ENCODE measurements at regions not wholly inside any gene's neighbourhood (a gene's known extent, or its start where the extent isn't known, plus 50 kb on each side); places are given as distances from the start of the nearest gene placed in this dataset.

DNA sequence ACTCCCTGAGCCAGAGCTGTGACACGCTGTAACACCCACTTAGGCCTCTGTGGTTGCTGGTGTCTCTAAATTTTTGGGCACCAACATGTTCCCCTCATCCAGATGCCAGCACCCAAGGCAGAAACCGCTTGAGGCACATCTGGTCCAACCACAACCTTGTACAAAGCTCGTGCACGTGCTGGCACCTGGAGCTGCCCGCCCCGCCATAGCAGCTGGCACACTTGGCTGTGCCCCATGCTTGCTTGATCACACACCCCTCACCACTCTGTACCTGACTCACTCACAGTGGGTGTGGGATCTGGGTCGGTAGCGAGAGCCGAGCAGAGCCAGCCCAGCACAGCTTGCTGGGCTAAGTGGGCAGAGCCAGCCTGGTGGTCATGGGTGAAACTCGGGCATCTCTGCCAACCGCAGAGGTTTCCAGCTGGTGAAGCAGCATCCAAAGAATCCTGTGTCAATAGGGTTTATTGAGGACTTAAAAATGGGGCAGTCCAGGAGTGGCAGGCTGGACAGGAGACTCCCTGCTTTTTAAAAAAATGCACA, 1210.4 kb downstream of the TYW1 start:
- no peaks in the 10 kb centered on the region for H3K79me2 ChIP-seq (ENCODE audit: insufficient read depth, low read length)

DNA sequence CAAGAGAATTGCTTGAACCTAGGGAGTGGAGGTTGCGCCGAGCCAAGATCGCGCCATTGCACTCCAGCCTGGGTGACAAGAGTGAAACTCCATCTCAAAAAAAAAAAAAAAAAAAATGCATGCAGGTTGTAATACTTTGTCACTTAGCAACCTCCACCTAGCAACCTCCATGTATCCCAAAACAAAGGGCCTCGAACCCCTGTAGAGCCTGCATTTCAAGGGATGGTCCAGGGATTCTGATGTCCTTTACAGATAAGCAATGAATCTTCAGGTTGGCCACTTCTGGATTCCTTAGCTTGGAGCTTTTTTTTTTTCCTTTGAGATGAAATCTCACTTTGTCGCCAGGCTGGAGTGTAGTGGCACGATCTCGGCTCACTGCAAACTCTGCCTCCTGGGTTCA, 1211.0 kb downstream of the TYW1 start:
- FAIRE-seq (no peak), DNase-seq (ENCODE audit: low read depth) (no peak)
- Histone ChIP-seq H3K79me2 (ENCODE audit: insufficient read depth, low read length) (no peaks in the 10 kb centered on the region), H3K4me3 (ENCODE audit: insufficient read depth, low read depth, low read length) (no peak overlapping the region), H4K20me1 (ENCODE audit: insufficient read depth, low read length) (no peaks in the 10 kb centered on the region), H3K9me3 (ENCODE audit: insufficient read depth, low read depth, low read length) (peaks cover 11% of the 10 kb centered on the region), H3K4me1 (ENCODE audit: insufficient read depth, low read length) (no peaks in the 10 kb centered on the region), H2AFZ (ENCODE audit: low read depth, low read length) (no peak overlapping the region), H3K36me3 (ENCODE audit: insufficient read depth, low read length) (no peaks in the 10 kb centered on the region), H3K4me2 (ENCODE audit: low read length) (no peak overlapping the region), H3K9ac (ENCODE audit: low read length) (no peak overlapping the region), H3K27ac (ENCODE audit: low read depth, low read length) (no peak overlapping the region), H3K27me3 (ENCODE audit: insufficient read depth, low read length) (no peaks in the 10 kb centered on the region)
- Mint-ChIP-seq H3K4me1 (ENCODE audit: low read depth, unreplicated experiment) (no peaks in the 10 kb centered on the region), H3K36me3 (ENCODE audit: low read depth, unreplicated experiment) (no peaks in the 10 kb centered on the region), H3K27ac (ENCODE audit: unreplicated experiment) (no peak overlapping the region), H3K4me3 (ENCODE audit: unreplicated experiment) (no peak overlapping the region), H3K27me3 (ENCODE audit: low read depth, unreplicated experiment) (no peaks in the 10 kb centered on the region), H3K9me3 (ENCODE audit: unreplicated experiment) (peaks cover 5% of the 10 kb centered on the region)
- TF ChIP-seq, protein P1, sequence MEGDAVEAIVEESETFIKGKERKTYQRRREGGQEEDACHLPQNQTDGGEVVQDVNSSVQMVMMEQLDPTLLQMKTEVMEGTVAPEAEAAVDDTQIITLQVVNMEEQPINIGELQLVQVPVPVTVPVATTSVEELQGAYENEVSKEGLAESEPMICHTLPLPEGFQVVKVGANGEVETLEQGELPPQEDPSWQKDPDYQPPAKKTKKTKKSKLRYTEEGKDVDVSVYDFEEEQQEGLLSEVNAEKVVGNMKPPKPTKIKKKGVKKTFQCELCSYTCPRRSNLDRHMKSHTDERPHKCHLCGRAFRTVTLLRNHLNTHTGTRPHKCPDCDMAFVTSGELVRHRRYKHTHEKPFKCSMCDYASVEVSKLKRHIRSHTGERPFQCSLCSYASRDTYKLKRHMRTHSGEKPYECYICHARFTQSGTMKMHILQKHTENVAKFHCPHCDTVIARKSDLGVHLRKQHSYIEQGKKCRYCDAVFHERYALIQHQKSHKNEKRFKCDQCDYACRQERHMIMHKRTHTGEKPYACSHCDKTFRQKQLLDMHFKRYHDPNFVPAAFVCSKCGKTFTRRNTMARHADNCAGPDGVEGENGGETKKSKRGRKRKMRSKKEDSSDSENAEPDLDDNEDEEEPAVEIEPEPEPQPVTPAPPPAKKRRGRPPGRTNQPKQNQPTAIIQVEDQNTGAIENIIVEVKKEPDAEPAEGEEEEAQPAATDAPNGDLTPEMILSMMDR (IDR thresholded peaks at IDR 0.05; ENCODE audit: insufficient read depth, low read depth, low read length): no peak

More for the DNA sequence above, 1210.4 kb downstream of the TYW1 start:
- Histone ChIP-seq H3K4me3 (ENCODE audit: insufficient read depth, low read depth, low read length) (no peak overlapping the region), H3K9me3 (ENCODE audit: insufficient read depth, low read depth, low read length) (peaks cover 11% of the 10 kb centered on the region), H3K9ac (ENCODE audit: low read length) (no peak overlapping the region), H3K27me3 (ENCODE audit: insufficient read depth, low read length) (no peaks in the 10 kb centered on the region), H3K4me2 (ENCODE audit: low read length) (no peak overlapping the region), H2AFZ (ENCODE audit: low read depth, low read length) (no peak overlapping the region), H3K27ac (ENCODE audit: low read depth, low read length) (no peak overlapping the region), H3K4me1 (ENCODE audit: insufficient read depth, low read length) (no peaks in the 10 kb centered on the region), H4K20me1 (ENCODE audit: insufficient read depth, low read length) (no peaks in the 10 kb centered on the region), H3K36me3 (ENCODE audit: insufficient read depth, low read length) (no peaks in the 10 kb centered on the region)
- Mint-ChIP-seq H3K4me3 (ENCODE audit: unreplicated experiment) (no peak overlapping the region), H3K36me3 (ENCODE audit: low read depth, unreplicated experiment) (no peaks in the 10 kb centered on the region), H3K27me3 (ENCODE audit: low read depth, unreplicated experiment) (no peaks in the 10 kb centered on the region), H3K9me3 (ENCODE audit: unreplicated experiment) (peaks cover 12% of the 10 kb centered on the region), H3K27ac (ENCODE audit: unreplicated experiment) (no peak overlapping the region), H3K4me1 (ENCODE audit: low read depth, unreplicated experiment) (no peaks in the 10 kb centered on the region)
- no peak for DNase-seq (ENCODE audit: low read depth)
- TF ChIP-seq, protein P1 (IDR thresholded peaks at IDR 0.05; ENCODE audit: insufficient read depth, low read depth, low read length): no peak
- TF ChIP-seq EZH2 (IDR thresholded peaks at IDR 0.05; ENCODE audit: insufficient read depth, low read length): no peak
- no peak for FAIRE-seq

DNA sequence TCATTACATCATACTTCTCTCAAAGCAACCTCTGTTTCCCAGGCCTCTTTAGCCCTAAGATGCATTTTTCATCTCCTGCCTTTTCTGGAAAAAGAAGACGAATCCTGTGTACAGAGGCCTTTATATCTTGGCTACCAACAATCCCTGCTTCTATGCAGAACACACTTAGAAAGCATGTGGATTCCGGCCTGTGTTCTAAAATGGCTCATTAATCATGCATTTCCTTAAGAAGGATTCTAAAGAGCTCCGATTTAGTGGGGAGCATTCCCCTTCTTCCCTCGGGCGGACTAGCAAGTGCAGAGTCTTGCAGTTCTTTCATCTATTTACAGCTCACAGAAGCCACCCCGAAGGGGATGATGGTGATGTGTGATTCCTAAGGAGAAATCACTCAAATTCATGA, 1212.9 kb downstream of the TYW1 start:
- Histone ChIP-seq H3K27me3 (ENCODE audit: insufficient read depth, low read length) (no peaks in the 10 kb centered on the region), H3K4me1 (ENCODE audit: insufficient read depth, low read length) (no peaks in the 10 kb centered on the region), H3K79me2 (ENCODE audit: insufficient read depth, low read length) (no peaks in the 10 kb centered on the region), H3K9me3 (ENCODE audit: insufficient read depth, low read depth, low read length) (peaks cover 11% of the 10 kb centered on the region), H3K4me3 (ENCODE audit: insufficient read depth, low read depth, low read length) (no peak overlapping the region), H3K36me3 (ENCODE audit: insufficient read depth, low read length) (no peaks in the 10 kb centered on the region), H2AFZ (ENCODE audit: low read depth, low read length) (no peak overlapping the region), H3K9ac (ENCODE audit: low read length) (no peak overlapping the region), H3K4me2 (ENCODE audit: low read length) (no peak overlapping the region), H3K27ac (ENCODE audit: low read depth, low read length) (no peak overlapping the region), H4K20me1 (ENCODE audit: insufficient read depth, low read length) (no peaks in the 10 kb centered on the region)
- H3K4me1 Mint-ChIP-seq (ENCODE audit: low read depth, unreplicated experiment): no peaks in the 10 kb centered on the region
- TF ChIP-seq EZH2 (IDR thresholded peaks at IDR 0.05; ENCODE audit: insufficient read depth, low read length): no peak
- no peak for FAIRE-seq
- DNase-seq (ENCODE audit: low read depth): no peak
- H3K4me3 Mint-ChIP-seq (ENCODE audit: unreplicated experiment): no peak overlapping the region
- no peaks in the 10 kb centered on the region for H3K36me3 Mint-ChIP-seq (ENCODE audit: low read depth, unreplicated experiment)
- H3K27me3 Mint-ChIP-seq (ENCODE audit: low read depth, unreplicated experiment): no peaks in the 10 kb centered on the region
- H3K9me3 Mint-ChIP-seq (ENCODE audit: unreplicated experiment): peaks cover 5% of the 10 kb centered on the region
- H3K27ac Mint-ChIP-seq (ENCODE audit: unreplicated experiment): no peak overlapping the region

Measured in astrocyte (in vitro differentiated cells and primary cell).